OCI-M1 (cell line): ENCODE measurements at regions not wholly inside any gene's neighbourhood (a gene's known extent, or its start where the extent isn't known, plus 50 kb on each side); places are given as distances from the start of the nearest gene placed in this dataset.

Experiments used
- DNase-seq: peaks from one replicate; lab custom pipeline; 2025; lab: John Stamatoyannopoulos, UW

DNA sequence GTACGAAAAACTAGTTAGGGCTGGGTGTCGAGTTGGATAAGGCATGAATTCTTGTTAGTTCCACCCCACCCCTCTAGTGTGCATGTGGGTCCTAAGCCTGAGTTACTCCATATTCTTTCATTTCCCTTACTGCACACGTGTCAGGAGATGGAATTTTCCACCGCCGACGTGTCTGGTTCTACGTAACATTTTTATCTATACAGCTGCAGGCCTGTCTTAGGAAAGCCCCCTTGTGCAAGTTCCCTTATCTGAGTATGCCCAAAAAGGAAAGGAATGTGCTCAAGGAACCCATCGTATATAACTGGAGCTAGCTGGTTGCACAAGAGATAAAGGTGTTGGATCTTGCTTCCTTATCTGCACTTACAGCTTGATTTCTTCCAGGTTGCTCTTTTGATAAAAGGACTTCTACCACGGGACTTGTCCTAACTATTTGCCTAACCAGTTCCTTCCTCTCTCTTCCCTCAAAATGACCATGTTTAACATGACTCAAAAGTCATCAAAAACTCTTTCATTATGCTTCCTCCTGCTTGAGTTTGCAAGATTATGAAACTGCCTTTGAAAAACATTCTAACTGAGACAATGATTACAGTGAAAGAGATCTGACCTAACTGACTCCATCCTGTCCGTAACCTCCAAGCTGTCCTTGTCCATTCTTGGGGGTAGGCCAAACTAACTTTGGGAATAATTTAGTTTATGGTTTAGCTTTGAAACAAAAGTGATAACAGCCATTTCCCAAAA, 181.4 kb downstream of the AKR1D1 start:
- peak; percentile 95 for DNase-seq

DNA sequence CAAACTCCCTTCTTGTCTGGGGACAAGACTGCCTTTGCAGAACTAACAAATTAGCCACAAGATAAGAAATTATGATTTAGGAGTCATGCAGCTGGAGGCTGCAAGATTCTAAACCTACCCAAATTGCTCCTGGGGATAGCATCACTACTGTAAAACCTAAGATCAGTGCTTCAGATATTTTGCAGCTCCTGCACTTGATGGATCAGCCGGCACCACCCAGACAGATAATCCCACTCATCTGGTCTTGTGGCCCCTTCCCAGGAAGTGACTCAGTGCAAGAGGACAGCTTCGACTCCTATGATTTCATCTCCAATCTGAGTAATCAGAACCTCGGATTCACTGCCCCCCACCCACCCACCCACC, 181.9 kb downstream of the AKR1D1 start:
- no peak for DNase-seq

DNA sequence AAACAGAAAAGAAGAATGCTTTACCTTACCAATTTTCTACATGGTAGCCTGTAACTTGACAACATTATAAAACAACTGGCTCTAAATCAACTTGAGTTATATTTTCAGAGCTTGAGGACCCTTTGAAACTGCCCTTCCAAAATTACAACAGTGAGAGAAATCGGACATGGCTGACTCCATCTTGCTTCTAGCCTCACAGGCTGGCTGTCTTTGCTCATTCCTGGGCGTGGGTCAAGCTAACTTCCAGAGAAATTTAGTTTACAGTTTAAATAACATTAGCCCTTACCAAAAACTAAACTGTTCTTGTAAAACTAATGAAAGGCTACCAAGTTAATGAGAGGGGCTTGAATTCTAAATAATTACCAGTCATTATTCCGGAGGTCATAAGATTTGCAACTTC, 183.4 kb downstream of the AKR1D1 start:
- no peak for DNase-seq

DNA sequence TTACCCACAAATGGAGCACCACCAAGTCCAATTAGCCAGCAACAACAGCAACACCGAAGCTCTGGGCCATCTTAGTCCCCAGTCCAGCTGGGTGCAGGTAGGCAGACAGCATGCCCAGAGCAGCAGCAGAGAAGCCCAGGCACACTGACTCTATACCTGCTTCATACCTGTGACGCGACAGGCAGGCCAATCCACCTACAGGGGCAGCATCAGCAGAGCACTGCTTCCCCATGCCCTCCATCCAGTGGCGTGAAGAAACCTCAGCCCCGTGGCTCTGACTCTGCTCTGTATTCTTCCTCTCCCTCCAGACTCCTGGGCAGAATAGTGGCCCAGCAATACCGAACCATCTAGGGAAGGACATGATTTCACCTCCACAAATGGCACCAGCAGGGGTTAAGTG, 191.7 kb downstream of the AKR1D1 start:
- DNase-seq = no peak

DNA sequence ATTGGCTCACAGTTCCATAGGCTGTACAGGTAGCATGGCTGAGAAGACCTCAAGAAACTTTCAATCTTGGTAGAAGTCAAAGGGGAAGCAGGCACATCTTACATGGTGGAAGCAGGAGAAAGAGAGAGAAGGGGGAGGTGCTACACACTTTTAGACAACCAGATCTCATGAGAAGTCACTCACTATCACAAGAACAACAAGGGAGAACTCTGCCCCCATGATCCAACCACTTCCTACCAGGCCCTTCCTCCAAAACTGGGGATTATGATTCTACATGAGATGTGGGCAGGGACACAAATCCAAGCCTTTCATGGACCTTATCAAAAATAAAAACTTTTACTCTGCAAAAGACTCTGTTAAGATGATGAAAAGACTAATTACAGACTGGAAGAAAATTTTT, 183.2 kb upstream of the TRIM24 start:
- no peak for DNase-seq

DNA sequence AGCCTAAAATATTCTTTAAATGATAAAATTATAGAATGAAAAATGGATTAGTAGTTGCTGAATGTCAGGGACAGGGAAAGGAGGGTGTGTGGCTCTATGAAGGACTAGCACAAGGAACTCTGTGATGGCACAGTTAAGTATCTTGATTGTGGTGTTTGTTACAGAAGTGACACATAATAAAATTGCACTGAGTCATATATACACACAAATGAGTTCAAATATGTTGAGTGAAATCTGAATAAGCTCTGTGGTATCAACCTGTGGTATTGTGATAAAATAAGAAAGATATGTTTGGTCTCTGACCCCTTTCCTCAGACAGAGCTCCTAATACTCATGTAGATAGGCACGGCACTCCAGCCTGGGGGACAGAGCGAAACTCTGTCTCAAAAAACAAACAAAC, 181.5 kb upstream of the TRIM24 start:
- DNase-seq = no peak

DNA sequence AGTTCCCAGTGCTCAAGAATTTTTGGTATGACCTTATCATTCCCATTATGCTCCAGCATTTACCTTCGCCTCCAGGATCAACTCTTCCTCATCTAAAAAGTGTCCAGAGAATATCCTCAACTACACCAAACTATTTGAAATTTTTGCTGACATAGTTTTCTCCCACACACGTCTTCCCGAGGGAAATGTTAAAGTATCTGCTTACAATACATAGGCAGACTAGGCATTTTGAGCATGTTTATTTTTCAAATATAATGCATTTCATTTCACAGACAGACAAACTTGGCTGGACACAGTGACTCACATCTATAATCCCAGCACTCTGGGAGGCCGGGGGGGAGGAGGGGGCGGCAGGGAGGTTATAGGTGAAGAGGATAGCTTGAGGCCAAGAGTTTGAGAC, 177.1 kb upstream of the TRIM24 start:
- no peak for DNase-seq

DNA sequence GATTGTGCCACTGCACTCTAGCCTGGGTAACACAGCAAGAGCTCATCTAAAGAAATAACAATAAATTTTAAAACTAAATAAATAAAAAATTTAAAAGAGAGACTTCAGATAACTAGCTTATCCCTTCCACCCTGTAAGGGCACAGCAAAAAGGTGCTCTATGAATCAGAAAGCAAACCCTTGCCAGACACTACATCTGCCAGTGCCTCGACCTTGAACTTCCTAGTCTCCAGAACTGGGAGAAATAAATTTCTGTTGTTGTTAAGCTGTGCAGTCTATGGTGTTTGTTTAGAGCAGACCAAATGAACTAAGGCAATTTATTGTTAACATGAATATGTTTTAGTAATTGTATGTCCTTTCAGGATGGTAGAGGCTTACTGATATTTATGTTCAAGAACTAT, 174.9 kb upstream of the TRIM24 start:
- no peak for DNase-seq

DNA sequence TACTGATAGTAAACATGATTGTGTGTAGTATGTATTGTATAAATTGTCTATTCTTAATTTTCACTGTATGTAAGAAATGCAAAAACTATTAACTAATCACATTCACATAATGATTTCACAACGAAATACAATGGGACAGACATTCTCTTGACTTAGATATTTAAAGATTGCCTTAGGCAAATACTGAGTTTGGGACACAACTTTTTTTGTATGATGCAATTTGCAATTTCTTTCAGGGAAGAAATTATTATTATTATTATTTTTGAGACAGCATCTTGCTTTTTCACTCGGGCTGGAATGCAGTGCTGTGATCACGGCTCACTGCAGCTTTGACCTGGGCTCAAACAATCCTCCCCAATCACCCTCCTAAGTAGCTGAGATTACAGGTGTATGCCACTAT, 173.2 kb upstream of the TRIM24 start:
- DNase-seq = no peak

DNA sequence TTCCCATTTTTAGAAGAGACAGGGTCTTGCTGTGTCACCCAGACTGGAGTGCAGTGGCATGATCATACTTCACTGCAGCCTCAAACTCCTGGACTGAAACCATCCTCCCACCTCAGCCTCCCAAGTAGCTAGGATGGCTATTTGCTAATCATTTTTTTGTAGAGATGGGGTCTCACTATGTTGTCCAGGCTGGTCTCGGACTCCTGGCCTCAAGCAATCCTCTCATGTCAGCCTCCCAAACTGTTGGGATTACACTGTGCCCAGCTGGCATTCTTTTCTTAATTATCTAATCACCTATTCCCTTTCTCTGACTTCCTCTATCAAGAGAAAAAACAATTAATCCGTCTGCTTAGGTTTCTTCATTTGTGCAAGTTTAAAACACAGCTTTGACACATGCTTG, 172.5 kb upstream of the TRIM24 start:
- no peak for DNase-seq

DNA sequence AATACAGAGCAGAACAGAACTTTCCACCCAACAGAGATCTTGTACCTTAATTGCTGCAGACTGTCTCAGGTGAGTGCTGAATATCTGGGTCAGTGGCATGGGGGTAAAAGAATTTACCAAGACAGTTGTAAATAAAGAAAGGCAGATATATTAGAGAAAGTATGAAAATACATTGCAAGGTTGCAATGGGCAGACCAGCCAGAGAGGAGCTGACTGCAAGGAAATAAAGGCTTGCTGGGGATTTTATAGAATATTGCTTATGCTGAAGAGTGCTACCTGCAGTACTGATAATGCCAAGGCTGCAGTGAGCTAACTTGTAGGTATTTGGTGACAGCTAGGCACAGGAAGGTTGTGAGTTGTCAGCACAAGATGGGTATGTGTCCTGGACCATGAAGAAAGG, 171.0 kb upstream of the TRIM24 start:
- DNase-seq = no peak

DNA sequence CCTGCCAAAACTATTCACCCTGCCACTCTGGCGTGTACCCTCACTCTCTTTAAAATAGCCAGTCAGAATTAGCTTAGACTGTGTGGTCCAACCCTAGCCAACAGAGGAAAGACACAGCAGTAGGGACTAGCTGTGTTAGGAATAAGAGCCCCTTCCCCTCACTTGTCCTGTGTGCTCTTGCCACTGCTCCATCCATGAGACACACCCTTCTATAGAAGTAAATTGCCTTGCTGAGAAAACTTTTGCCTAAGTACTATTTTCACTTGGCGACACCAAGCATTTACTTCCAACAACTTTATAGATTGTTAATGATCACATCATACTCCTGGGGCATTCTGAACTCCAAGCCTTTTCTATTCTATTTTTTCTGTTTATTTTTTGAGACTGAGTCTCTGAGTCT, 170.2 kb upstream of the TRIM24 start:
- DNase-seq = no peak

DNA sequence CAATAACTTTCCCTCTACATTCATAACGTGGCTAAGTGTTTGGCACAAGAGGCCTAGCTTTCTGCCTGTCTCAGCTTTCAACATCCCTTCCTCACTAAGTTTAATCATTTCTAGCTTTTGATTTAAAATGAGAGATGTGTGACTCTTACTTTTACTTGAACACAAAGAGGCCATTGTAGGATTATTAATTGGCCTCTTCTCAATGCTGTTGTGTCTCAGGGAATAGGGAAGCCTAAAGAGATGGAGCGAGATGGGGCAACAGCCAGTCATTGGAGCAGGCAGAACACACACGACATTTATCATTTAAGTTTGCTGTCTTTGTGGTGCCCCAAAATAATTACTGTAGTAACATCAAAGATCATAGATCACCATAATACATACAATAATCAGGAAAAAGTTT, 167.1 kb upstream of the TRIM24 start:
- DNase-seq = no peak

DNA sequence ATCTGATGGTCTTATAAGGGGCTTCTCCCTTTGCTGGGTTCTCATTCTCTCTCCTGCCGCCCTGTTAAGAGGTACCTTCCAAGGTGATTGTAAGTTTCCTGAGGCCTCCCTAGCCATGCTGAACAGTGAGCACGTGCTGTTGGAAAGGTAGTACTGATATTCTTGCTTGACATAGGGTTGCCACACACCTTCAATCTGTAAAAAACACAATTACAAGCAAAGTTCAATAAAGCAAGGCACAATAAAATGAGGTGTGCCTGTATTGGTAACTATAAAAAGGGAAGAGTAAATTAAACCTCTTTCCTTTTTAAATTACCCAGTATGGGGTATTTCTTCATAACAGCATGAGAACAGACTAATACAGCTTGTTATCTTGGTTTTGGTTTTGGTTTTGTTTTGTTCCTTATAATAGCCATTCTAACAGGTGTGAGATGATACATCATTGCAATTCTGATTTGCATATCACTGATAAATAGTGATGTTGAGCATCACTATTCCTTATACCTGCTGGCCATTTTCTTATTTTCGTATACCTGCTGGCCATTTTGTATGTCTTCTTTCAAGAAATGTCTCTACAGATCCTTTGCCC, 164.9 kb upstream of the TRIM24 start:
- DNase-seq = peak; percentile 16

DNA sequence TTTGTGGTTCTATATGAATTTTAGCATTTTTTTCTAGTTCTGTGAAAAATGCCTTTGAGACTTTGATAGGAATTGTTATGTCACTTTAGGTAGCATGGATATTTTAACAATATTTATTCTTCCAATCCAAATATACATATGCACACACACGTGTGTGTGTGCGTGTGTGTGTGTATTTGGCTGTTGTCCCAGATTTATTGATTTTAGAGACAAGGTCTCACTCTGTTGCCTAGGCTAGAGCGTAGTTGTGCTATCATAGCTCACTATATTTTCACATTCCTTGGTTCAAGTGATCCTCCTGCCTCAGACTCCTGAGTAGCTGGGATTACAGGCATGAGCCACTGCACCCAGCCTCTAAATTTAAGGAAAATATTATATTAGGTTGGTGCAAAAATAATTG, 162.5 kb upstream of the TRIM24 start:
- DNase-seq = no peak

DNA sequence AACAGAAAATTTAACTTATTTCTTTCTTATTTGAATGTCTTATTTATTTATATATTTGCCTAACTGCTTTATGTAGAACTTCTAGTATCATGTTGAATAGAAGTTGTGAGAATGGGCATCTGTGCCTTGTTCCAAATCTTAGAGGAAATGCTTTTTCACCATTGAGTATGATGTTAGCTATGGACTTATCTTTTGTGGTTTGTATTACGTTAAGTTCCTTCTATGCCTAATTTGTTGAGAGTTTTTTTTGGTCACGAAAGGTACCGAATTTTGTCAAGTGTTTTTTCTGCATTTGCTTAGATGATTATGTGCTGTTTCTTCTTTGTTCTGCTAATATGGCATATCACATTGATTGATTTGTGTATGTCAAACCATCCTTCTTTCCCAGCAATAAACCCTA, 161.0 kb upstream of the TRIM24 start:
- DNase-seq = peak; percentile 62

DNA sequence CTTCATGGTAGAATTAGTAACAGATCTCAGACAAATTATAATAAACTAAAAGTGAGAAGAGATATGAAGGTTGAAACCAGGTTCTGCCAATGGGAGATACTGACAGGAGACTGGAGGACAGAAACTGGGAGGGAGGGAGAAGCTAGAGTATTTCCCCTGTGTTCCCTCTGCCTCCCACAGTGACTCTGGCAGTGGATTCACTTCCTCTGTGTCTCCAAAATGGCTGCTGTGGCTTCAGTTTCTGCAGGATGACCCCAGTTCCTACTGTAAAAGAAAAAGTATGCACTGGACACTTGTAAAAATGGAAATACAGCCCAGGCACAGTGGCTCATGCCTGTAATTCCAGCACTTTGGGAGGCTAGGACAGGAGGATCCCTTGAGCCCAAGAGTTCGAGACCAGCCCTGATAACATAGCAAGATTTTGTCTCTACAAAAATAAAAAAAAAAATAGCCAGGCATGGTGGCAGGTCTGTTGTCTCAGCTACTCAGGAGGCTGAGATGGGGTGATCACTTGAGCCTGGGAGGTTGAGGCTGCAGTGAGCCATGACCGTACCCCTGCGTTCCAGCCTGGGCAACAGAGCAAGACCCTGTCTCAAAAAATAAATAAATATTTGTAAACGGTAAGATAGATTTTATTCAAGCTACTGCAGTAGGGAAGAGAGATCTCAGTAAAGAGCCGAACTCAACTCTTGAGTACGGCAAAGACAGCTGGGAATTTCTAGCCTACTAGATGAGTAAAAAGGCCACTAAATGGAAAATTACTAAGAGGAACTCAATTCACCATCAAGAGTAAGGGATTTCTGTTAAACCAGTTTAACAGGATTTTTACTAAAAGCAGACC, 156.6 kb upstream of the TRIM24 start:
- DNase-seq = peak; percentile 2

DNA sequence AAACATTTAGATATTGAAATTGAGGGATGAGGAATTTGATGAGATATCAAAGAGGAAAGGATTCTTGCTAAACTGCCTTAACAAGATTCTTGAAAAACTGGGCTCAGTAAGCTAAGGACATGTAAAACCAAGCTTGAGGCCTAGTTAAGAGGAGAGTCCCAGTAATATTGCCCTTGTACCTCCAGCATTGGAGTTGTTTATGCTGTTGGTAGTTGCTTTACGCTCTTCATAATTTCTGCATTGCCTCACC, 156.1 kb upstream of the TRIM24 start:
- no peak for DNase-seq

DNA sequence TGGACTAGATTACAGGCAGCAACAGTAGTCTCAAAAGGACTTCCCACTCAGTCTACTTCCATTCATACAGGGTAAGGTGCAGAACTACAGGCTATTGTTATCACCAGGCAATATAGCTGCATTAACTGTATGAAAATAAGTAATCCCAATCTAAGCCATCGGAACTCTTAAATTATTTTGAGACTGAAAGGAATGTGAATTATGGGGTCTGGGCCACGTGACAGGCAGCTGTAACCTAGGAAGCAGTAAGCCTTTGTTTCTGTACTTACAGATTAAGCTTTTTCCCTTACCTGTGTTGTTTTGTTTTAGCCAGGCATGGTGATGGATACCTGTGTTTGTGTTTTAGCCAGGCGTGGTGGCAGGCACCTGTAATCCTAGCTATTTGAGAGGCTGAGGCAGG, 152.4 kb upstream of the TRIM24 start:
- no peak for DNase-seq

DNA sequence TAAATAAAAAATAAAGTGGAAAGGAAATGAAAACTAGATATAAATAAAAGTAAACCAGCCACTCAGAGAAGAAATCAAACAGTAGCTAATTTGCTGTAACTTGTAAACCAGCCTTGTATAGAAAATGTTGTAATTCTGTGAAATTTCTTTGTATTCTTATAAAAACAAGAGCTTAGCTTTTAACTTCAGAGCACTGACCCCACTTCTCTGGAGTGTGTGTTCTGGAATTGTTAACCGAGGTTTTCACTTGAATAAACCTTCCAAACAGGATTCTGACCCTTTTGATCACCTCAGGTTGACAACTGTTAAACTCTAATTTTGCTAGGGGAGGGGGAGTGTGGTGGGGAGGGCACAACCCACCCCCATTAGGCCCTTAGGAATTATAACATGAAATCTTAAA, 151.9 kb upstream of the TRIM24 start:
- no peak for DNase-seq

DNA sequence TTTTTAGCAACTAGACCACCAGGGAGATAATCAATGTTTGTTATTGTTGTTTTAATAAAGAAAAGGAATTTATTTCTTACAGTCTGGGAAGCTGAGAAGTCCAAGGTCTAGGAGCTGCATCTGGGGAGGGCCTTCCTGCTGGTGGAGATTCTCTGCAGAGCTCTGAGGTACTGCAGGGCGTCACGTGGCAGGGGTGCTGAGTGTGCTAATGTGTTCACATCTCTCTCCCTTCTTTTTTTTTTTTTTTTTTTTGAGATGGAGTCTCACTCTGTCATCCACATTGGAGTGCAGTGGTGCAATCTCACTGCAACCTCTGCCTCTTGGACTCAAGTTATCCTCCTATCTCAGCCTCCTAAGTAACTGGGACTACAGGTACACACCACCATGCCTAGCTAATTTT, 150.9 kb upstream of the TRIM24 start:
- no peak for DNase-seq

DNA sequence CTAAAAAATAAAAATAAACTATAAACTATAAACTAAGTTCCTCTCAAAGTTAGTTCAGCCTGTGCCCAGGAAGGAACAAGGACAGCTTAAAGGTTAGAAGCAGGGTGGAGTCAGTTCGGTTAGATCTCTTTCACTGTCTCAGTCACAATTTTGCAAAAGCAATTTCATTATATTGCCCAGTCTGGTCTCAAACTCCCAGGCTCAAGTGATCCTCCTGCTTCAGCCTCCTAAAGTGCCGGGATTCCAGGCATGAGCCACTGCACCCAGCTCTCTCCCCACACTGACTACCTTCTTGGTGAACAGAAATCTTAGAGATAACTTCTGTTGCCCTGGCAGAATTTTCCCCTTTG, 146.3 kb upstream of the TRIM24 start:
- no peak for DNase-seq

DNA sequence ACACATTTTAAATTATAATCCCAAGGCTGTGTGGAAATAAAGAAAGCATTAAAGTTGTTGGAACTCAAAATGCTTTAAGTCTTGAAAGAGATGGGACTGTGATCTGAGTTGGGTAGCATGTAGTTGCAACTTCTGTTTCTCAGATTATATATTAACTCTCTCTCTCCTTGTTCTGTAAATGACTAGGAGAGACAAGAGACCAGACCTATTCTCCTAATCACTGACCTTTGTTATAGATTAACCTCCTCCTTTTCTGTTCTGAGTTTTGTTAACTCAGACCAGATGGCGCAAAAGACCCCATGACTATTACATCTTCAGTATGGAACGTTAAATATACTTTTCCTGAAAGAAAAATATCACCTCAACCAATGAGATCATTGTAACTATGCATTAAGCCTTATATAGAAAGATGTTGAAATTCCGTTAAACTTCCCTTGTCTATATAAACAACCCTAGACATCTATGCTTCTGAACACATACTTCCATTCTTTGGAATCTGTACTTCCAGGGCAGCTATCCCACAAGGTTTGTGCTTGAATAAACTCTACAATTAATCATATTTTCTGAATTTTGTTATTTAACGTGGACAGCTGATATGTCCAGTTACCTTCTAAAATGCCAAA, 143.5 kb upstream of the TRIM24 start:
- DNase-seq = no peak
